ENCODE measurements at regions not wholly inside any gene's neighbourhood (a gene's known extent, or its start where the extent isn't known, plus 50 kb on each side); places are given as distances from the start of the nearest gene placed in this dataset.

- no peaks in the 10 kb centered on the region for H3K36me3 ChIP-seq (ENCODE audit: control insufficient read depth in 2 of 2, extremely low read depth in 1 of 2, insufficient read depth in 2 of 2, low read length in 2 of 2)
- no TSS peak for BruUV-seq (replicated peaks)
- intact Hi-C loops (cut with micrococcal nuclease) (no loop called here), dilution Hi-C loops (cut with MboI; ENCODE audit: extremely low pct_ligation_motif_present, low sequenced_read_pairs) (no loop called here)
- no peak overlapping the region for H3K4me2 ChIP-seq (ENCODE audit: insufficient read depth, low read length)
- H3K27me3 ChIP-seq (ENCODE audit: control insufficient read depth in 2 of 2, insufficient read depth in 2 of 2, low read length in 2 of 2), result no peaks in the 10 kb centered on the region
- DNase-seq (ENCODE audit: low read depth, low spot score) (no peak), FAIRE-seq (no peak)
- no peak overlapping the region for H2AFZ ChIP-seq (ENCODE audit: low read depth, low read length)
- H3K4me3 ChIP-seq (replicated peaks in 1 of 3; ENCODE audit: insufficient read depth in 1 of 3, low read depth in 1 of 3, low read length in 3 of 3), result no peak overlapping the region
- no peaks in the 10 kb centered on the region for H3K9me1 ChIP-seq (replicated peaks; ENCODE audit: control insufficient read depth, extremely low read depth, insufficient read depth, low read length)
- no peaks in the 10 kb centered on the region for H3K79me2 ChIP-seq (ENCODE audit: control insufficient read depth, insufficient read depth, low read length)
- no peak overlapping the region for H3K9ac ChIP-seq (replicated peaks; ENCODE audit: extremely low read depth, insufficient read depth, low read length)
- ChIA-PET CTCF (interaction anchor here (1.5 kb wide), 1 partner anchor 16 kb away, joined by 5 read pairs; no protein-coding TSS in a partner anchor), POLR2A (no interaction called here)
- H3K4me1 ChIP-seq (ENCODE audit: control insufficient read depth, extremely low read depth, insufficient read depth, low read length), result no peaks in the 10 kb centered on the region
- TF ChIP-seq EZH2 (IDR thresholded peaks at IDR 0.05; ENCODE audit: borderline replicate concordance, low read depth, low read length, severe bottlenecking) (no peak), GATA2 (IDR thresholded peaks at IDR 0.05; ENCODE audit: insufficient read depth, insufficient read length, low read depth, low read length) (no peak), MYC (IDR thresholded peaks at IDR 0.05; ENCODE audit: low read depth, low read length) (no peak)
- no peaks in the 10 kb centered on the region for H3K9me3 ChIP-seq (replicated peaks; ENCODE audit: control insufficient read depth, insufficient read depth, low read length)
- no peak overlapping the region for H3K27ac ChIP-seq (ENCODE audit: insufficient read depth, low read depth, low read length)
- H4K20me1 ChIP-seq (replicated peaks; ENCODE audit: control insufficient read depth, extremely low read depth, insufficient read depth, low read length), result no peaks in the 10 kb centered on the region
These were observed 75.2 kb upstream of the ADGRF1 start for GRCh38 chr6:47117314-47117713.

DNA sequence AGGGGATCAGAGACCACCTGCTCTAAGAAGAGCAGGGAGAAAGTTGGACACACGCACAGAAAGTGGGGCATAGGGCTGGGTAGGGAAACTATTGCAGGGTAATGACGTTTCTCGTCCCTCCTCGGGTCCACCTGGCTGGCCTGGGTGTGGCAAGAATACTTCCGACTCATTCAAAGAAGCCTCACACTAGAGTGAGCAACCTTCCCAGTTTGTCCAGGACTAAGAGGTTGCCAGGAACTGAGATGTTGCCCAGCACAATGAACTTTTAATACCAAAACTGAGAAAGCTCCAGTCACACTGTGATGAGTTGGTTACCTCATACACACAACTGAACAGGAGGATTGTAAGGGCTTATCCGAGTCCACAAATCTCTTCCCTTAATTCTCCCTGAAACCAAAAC is 74.5 kb upstream of the ADGRF1 start:
- Histone ChIP-seq H4K20me1 (replicated peaks; ENCODE audit: control insufficient read depth, extremely low read depth, insufficient read depth, low read length) (no peaks in the 10 kb centered on the region), H3K79me2 (ENCODE audit: control insufficient read depth, insufficient read depth, low read length) (no peaks in the 10 kb centered on the region), H3K27ac (ENCODE audit: insufficient read depth, low read depth, low read length) (no peak overlapping the region), H3K9me1 (replicated peaks; ENCODE audit: control insufficient read depth, extremely low read depth, insufficient read depth, low read length) (no peaks in the 10 kb centered on the region), H3K36me3 (ENCODE audit: control insufficient read depth in 2 of 2, extremely low read depth in 1 of 2, insufficient read depth in 2 of 2, low read length in 2 of 2) (no peaks in the 10 kb centered on the region), H3K9ac (replicated peaks; ENCODE audit: extremely low read depth, insufficient read depth, low read length) (no peak overlapping the region), H3K4me3 (replicated peaks in 1 of 3; ENCODE audit: insufficient read depth in 1 of 3, low read depth in 1 of 3, low read length in 3 of 3) (no peak overlapping the region), H3K4me1 (ENCODE audit: control insufficient read depth, extremely low read depth, insufficient read depth, low read length) (no peaks in the 10 kb centered on the region), H3K4me2 (ENCODE audit: insufficient read depth, low read length) (no peak overlapping the region), H3K27me3 (ENCODE audit: control insufficient read depth in 2 of 2, insufficient read depth in 2 of 2, low read length in 2 of 2) (no peaks in the 10 kb centered on the region), H2AFZ (ENCODE audit: low read depth, low read length) (no peak overlapping the region), H3K9me3 (replicated peaks; ENCODE audit: control insufficient read depth, insufficient read depth, low read length) (no peaks in the 10 kb centered on the region)
- ChIA-PET POLR2A (no interaction called here), CTCF (interaction anchor here (1.5 to 1.7 kb wide), 2 partner anchors 11 to 15 kb away, joined by 4 to 5 read pairs; no protein-coding TSS in a partner anchor)
- DNase-seq (ENCODE audit: low read depth, low spot score) (no peak), FAIRE-seq (no peak)
- BruUV-seq (replicated peaks), result no TSS peak
- dilution Hi-C loops (cut with MboI; ENCODE audit: extremely low pct_ligation_motif_present, low sequenced_read_pairs) (no loop called here), intact Hi-C loops (cut with micrococcal nuclease) (no loop called here)
- TF ChIP-seq MYC (IDR thresholded peaks at IDR 0.05; ENCODE audit: low read depth, low read length) (no peak), POLR2A (IDR thresholded peaks at IDR 0.05; ENCODE audit: low read depth, low read length) (no peak), FOS (IDR thresholded peaks at IDR 0.05; ENCODE audit: borderline replicate concordance, insufficient read depth, low read length) (no peak), JUN (IDR thresholded peaks at IDR 0.05; ENCODE audit: borderline replicate concordance, insufficient read depth, insufficient read length, low read depth) (no peak), POLR2AphosphoS5 (IDR thresholded peaks at IDR 0.05; ENCODE audit: insufficient read depth, low read depth, low read length) (no peak)
- TF ChIP-seq, protein P1, sequence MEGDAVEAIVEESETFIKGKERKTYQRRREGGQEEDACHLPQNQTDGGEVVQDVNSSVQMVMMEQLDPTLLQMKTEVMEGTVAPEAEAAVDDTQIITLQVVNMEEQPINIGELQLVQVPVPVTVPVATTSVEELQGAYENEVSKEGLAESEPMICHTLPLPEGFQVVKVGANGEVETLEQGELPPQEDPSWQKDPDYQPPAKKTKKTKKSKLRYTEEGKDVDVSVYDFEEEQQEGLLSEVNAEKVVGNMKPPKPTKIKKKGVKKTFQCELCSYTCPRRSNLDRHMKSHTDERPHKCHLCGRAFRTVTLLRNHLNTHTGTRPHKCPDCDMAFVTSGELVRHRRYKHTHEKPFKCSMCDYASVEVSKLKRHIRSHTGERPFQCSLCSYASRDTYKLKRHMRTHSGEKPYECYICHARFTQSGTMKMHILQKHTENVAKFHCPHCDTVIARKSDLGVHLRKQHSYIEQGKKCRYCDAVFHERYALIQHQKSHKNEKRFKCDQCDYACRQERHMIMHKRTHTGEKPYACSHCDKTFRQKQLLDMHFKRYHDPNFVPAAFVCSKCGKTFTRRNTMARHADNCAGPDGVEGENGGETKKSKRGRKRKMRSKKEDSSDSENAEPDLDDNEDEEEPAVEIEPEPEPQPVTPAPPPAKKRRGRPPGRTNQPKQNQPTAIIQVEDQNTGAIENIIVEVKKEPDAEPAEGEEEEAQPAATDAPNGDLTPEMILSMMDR (IDR thresholded peaks at IDR 0.05; ENCODE audit: extremely low read depth in 1 of 2, insufficient read depth in 1 of 2, low read depth in 1 of 2, low read length in 2 of 2), result no peak
- TF ChIP-seq, protein P2, sequence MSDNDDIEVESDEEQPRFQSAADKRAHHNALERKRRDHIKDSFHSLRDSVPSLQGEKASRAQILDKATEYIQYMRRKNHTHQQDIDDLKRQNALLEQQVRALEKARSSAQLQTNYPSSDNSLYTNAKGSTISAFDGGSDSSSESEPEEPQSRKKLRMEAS (IDR thresholded peaks at IDR 0.05; ENCODE audit: insufficient read depth, insufficient read length), result no peak
